ENCODE measurements at regions not wholly inside any gene's neighbourhood (a gene's known extent, or its start where the extent isn't known, plus 50 kb on each side); places are given as distances from the start of the nearest gene placed in this dataset.

DNA sequence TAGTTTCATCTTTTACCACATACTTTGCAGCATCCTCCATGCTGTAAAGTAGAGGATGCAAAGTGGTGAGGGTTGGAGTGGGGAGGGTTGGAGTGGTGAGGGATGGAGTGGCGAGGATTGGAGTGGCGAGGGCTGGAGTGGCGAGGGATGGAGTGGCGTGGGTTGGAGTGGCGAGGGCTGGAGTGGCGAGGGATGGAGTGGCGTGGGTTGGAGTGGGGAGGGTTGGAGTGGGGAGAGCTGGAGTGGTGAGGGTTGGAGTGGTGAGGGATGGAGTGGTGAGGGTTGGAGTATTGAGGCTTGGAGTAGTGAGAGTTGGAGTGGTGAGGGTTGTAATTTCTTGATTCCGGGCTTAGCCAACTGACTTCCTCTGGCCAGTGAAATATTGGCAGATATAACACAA, 618.3 kb downstream of the MRPL39 start:
- DNase-seq: no peak

- no peak for DNase-seq
Measured at GRCh38 chr21:24976238-24976637, 631.0 kb downstream of the MRPL39 start.

DNA sequence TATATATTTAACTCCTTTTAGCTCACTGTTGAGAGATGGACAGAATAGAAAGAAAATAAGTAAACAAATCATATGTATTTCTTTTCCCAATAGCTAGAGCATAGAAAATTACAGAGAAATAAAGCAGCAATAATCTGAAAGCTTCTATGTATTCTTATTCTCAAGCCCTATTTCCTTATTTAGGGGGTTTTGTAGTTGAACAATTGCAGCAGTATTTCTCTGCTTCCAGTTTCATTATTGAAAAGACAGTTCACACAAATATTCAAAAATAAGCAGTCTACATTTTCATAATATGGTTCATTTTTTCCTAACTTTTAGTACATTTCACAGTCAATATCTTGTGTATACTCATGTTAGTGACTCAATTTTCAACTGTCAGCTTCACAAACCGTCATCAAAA, 638.2 kb downstream of the MRPL39 start:
- no peak for DNase-seq

- DNase-seq: no peak
Measured at GRCh38 chr21:24955275-24955961, 651.9 kb downstream of the MRPL39 start.

DNA sequence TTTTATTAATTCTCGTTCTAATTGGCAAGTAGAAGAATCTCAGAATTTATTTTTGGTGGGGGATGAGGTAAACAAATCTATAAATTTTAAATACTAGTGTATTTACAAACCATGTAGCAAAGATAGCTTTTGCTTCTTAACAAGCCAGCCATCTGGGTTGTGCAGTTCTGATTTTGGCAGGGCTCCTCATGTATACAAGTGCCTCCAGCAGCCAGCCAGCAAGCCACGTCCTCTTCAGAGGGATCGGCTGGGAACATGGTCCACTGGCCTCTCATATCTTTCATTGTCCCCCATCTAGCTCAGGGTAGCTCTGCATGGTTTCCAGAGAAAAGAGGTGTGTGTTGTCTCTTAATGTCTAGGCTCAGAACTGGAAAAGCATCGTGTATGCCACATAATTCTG, 659.1 kb downstream of the MRPL39 start:
- no peak for DNase-seq

GRCh38 chr21:24945910-24946309, 661.4 kb downstream of the MRPL39 start:
- DNase-seq: no peak

GRCh38 chr21:24941316-24942185, 665.7 kb downstream of the MRPL39 start:
- no peak for DNase-seq

DNA sequence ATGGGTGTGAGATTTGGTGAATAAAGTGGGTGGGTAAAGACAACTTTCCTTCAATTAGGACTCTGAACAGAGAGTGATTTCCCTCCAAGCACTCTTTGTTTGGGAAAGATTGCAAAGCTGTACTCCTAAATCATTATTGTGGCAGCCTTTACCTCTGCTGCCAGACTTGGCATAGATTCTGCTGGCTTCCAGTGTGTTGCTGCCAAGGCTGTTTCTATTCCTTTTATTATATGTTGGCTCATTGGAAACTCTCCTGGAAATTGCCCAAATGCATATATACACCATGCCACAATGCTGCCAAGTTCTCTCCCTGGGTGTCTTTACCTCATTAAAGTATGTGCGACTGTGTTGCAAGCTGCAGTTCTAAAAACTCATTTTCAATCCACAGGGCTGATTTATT, 668.0 kb downstream of the MRPL39 start:
- no peak for DNase-seq

DNA sequence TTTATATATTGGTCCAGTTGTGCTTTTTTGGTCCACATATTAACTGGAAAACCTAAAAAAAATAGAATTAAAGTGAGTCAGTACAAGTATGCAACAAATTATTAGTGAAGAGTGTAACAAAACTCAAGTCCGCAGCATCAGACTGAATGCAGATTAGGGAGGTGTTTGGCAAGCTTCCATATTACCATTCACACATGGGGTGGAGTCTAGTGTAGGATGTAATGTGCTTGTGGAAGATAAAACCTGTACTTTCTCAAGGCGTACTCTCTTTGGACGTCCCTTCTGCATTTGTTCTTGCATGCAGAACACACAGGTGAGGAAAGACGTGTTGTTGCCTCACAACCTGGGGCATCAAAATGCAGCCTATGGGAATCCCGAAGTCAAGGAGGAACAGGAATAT, 668.7 kb downstream of the MRPL39 start:
- no peak for DNase-seq

GRCh38 chr21:24935991-24936390, 671.3 kb downstream of the MRPL39 start:
- DNase-seq: no peak

DNA sequence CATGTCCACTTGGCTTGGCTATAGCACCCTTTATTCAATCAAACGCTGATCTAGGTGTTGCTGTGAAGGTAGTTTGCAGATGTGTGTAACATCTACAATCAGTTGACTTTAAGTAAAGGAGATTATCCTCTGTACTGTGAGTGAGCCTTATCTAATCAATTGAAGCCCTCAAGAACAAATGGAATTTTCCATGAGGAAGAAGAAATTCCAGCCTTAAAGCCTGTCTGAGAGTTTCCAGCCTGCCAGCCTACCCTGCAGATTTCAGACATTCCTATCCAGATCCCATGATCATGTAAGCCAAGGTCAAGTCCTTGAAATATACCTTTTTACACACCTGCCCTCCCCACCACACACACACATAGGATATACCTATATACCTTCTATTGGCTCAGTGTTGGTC, 696.7 kb downstream of the MRPL39 start:
- no peak for DNase-seq

- no peak for DNase-seq
Measured at GRCh38 chr21:24903994-24904635, 703.2 kb downstream of the MRPL39 start.

- no peak for DNase-seq
Measured at GRCh38 chr21:24899138-24899537, 708.1 kb downstream of the MRPL39 start.

- DNase-seq: no peak
Measured at GRCh38 chr21:24897883-24898282, 709.4 kb downstream of the MRPL39 start.

DNA sequence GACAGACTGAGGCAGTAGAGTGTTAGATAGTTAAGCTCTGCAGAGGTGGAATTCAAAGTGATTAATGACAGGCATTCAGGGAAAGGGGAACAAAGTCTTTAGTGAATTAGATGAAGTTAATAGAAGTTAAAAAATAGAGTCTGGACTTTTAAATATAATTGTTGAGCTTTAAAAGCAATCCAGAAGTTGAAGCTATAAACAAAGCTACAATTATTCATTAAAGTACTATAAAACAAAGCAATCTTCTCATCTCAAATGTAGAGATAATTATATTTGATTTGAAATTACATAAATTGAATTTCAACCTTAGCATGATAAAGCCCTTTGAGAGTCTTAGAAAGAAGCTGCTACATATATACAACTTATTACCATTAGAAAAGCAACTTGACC, 710.6 kb downstream of the MRPL39 start:
- DNase-seq: no peak

- DNase-seq: no peak
Measured at GRCh38 chr21:24895885-24896734, 711.2 kb downstream of the MRPL39 start.

DNA sequence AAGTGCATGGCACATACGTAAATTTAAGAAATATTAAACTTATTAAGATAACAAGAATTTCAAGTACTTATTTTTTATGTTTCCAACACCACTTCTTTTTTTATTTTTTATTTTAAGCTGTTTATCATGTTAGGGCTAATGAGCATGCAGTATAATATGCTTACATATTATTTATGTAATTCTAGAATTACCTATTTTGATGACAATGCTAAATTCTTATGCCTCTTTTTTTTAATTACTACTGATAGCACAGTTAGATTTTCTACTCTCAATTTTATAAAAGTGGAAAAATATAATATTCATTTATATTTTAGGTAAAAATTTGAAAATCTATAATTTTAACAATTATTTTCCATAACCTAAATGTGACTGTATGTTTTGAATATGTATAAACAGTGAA, 713.0 kb downstream of the MRPL39 start:
- DNase-seq: no peak

DNA sequence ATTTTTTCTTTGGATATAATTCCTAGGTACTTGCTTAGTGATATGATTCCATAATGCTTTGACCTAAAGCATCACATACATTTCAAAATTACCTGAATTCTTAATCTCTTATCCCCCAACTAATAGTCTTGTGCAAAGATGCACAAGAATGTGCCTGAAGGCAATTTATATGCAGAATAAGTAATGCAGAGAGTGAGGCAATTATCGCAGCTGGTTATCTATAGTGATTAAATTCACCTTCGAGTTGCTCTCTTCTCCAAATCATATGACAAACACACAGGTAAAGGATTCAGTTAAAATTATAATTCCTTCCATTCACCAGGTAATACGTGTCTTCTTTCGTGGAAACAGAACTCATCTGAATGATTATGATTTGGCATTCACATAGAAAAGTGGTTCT, 717.3 kb downstream of the MRPL39 start:
- DNase-seq: no peak

- DNase-seq: no peak
Measured at GRCh38 chr21:24881506-24881905, 725.8 kb downstream of the MRPL39 start.

- no peak for DNase-seq
Measured at GRCh38 chr21:24870633-24871032, 736.6 kb downstream of the MRPL39 start.

DNA sequence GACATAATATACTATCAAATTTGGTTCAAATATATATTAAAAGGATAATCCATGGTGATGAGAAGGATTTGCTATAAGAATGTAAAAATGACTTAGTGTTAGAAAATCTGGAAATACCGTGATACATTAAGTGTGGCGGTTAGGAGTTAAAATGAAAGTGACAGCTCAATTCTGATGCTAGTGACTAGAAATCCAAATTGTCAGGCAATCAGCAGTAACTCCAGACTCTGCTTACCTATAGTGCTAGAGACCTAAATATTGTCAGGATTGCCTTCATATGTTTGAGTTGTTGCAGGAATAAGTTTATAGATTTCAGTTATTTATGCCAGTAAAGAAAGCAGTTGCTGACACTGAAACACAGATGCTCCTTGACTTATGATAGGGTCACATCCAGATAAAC, 737.4 kb downstream of the MRPL39 start:
- DNase-seq: no peak

- DNase-seq: no peak
Measured at GRCh38 chr21:24868117-24868516, 739.2 kb downstream of the MRPL39 start.

DNA sequence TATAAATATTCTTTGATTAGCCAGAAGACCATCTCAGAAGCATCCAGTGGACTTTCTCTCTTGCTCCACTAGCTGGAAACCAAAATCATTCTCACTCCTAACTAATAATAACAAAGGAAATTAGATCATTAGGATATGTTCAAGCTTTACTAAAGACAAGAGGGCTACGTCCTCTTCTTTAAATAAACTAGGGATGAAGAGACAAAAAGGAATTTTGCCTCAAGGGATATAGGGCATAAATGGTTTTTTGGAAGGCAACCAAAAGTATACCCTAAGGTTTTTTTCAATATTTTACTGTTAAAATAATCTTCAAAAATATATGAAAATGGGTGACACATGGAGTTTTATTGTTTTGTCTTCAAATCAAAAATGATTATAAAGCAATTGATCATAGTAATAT, 745.8 kb downstream of the MRPL39 start:
- no peak for DNase-seq

Data from KG1 (cell line).